ENCODE measurements at regions not wholly inside any gene's neighbourhood (a gene's known extent, or its start where the extent isn't known, plus 50 kb on each side); places are given as distances from the start of the nearest gene placed in this dataset.

- no peak for TF ChIP-seq CTCF (IDR thresholded peaks at IDR 0.05; ENCODE audit: poor library complexity)
- no peak for TF ChIP-seq EZH2phosphoT487 (IDR thresholded peaks at IDR 0.05; ENCODE audit: low read depth, severe bottlenecking, unreplicated experiment)
- no peak for TF ChIP-seq EZH2 (IDR thresholded peaks at IDR 0.05; ENCODE audit: borderline replicate concordance)
Observed at GRCh38 chr5:41637424-41637823, 127.0 kb upstream of the PLCXD3 start.
